VCaP (cell line): ENCODE measurements at regions not wholly inside any gene's neighbourhood (a gene's known extent, or its start where the extent isn't known, plus 50 kb on each side); places are given as distances from the start of the nearest gene placed in this dataset.

ENCODE experiments used
- H3K27ac ChIP-seq: fragments of 450-650 bp; 2 replicates; pipeline ENCODE4 v1.5.1; 2017
- CTCF ChIP-seq: fragments of 450-650 bp; conservative IDR thresholded peaks from 2 replicates; pipeline ENCODE4 v1.5.1; 2017; ENCODE audit warnings: mild to moderate bottlenecking, moderate library complexity

- no peak overlapping the region for H3K27ac ChIP-seq
- TF ChIP-seq CTCF: no peak
These were observed 288.5 kb upstream of the RTL1 start for GRCh38 chr14:101191721-101192660.

GRCh38 chr14:101192661-101193000, 289.1 kb upstream of the RTL1 start:
- TF ChIP-seq CTCF: no peak
- no peak overlapping the region for H3K27ac ChIP-seq

- no peak overlapping the region for H3K27ac ChIP-seq
- TF ChIP-seq CTCF: no peak
These were observed 289.8 kb upstream of the RTL1 start for GRCh38 chr14:101193106-101193844.

GRCh38 chr14:101193845-101194372, 290.4 kb upstream of the RTL1 start:
- H3K27ac ChIP-seq: no peak overlapping the region
- TF ChIP-seq CTCF: no peak

GRCh38 chr14:101194373-101195308, 291.1 kb upstream of the RTL1 start:
- TF ChIP-seq CTCF: no peak
- H3K27ac ChIP-seq: no peak overlapping the region

- no peak overlapping the region for H3K27ac ChIP-seq
- TF ChIP-seq CTCF: no peak
These were observed 291.9 kb upstream of the RTL1 start for GRCh38 chr14:101195309-101195901.
